ENCODE measurements at regions not wholly inside any gene's neighbourhood (a gene's known extent, or its start where the extent isn't known, plus 50 kb on each side); places are given as distances from the start of the nearest gene placed in this dataset.

DNA sequence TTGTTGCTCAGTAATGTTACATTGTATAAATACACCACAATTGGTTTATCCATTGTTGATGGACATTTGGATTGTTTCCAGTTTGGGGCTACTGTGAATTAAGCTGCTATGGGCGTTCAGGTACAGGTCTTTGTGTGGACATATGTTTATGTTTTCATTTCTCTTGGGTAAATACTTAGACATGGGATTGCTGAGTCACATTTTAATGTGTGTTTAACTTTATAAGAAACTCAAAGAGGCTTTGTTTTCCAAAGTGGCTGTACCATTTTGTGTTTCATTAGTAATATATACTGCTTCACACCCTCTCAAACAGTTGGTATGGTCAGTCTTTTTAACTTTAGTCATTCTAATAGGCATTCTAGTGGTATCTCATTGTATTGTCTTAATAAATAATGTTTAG, 225.0 kb downstream of the SPTSSA start:
- DNase-seq: no peak

DNA sequence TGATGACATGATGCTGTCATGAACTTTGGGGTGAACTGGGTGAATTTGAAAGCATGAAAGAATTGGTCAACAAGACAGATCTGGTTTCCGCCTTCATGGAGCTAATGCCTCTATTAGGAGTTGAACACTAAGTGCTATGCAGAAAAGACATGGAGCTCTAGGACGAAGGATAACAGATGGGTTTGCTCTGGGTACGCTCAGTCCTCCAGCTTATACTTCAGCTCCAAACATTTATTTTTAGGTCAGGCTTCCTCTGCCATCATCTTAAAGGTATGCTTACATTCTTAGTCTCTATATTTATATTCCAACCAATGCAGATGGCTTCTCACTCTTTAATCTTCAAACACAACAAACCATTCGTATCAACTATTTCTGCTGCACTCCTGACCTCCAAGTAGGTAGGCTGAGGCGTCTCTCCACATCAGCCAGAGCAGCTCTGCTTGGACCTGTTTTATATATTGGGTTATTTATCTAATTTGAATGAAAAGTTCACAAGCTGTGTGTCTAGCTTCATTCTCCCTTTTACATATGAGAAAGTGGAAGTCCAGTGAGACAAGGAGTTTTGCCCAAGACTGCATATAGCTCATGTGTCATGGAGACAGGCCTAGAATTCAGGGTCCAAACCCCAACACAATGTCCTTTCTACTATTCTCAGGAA, 226.3 kb downstream of the SPTSSA start:
- DNase-seq: no peak

DNA sequence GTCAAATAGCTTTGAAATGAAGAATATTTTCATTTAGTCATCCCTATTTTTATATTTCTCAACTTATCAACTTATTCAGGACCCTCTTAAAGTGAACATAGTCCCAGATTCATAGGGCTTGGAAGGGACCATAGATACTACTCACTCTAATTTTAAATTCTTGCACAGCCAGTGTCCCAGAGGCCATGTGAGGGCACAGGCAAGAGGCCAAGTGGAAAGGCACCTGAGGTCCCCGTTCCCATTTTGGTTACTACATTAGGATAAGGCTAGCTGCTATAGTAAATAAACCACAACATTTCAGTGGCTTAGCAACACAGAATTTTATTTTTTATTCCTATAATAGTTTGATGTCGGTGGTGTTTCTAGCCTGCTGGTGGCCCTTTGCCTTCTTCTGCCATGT, 227.8 kb downstream of the SPTSSA start:
- DNase-seq: no peak

DNA sequence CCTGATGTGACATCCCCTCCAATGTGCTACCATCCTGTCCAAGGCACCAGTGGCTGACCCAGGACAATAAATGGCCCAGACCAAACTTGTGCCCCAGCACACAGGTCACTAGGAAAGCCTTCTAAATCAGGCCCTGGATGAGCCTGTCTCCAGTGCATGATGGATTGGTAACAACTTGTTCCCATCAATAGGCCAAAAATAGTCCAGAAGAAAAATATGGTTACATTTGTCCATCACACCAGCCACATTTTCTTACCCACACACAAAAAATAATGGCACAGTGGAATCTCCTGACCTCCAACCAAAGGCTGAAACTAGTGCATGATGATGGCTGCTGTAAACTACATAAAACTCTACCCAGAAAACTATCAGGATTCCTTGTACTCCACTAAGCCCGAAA, 228.4 kb downstream of the SPTSSA start:
- DNase-seq: no peak

DNA sequence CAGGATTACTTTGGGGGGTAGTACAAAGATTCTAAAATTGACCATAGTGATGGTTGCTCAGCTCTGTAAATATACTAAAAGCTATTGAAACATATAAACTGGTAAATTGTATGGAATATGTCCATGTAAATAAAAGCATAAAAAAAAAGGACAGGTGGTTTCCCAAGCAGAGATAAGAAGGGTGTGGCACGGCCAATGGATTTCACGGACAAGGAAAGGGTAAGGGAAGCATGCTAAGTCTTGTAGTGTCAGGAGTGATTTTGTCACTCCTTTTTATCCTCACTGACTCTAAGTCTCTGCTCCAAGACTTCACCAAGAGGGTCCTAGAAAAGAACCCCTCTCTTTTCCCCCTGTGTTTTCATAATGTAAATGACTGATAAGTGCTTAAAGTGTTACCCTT, 229.2 kb downstream of the SPTSSA start:
- no peak for DNase-seq

- DNase-seq: no peak
These were observed 230.4 kb downstream of the SPTSSA start for GRCh38 chr14:34231626-34232025.

GRCh38 chr14:34229140-34229539, 232.9 kb downstream of the SPTSSA start:
- no peak for DNase-seq

GRCh38 chr14:34228650-34228976, 233.4 kb downstream of the SPTSSA start:
- no peak for DNase-seq

GRCh38 chr14:34227834-34228649, 234.0 kb downstream of the SPTSSA start:
- peak; percentile 52 for DNase-seq

DNA sequence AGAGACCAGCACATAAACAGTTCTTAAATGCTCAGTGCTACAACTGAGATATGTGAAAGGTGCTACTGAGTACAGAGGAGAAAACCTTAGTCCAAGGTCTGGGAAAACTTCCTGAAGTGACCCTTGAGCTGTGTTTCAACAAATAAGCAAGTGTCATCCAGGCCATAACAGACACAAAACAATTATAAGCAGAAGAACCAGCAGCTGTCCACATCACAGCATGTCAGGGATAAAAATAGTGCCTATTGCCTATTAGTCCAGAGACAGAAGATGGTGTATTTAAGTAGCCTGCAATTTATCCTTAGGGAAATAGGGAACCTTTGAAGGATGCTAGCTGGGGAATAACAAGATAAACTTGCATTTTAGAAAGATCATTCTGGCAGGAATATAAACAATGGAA, 237.8 kb downstream of the SPTSSA start:
- no peak for DNase-seq

- DNase-seq: no peak
These were observed 238.5 kb downstream of the SPTSSA start for GRCh38 chr14:34223373-34224148.

DNA sequence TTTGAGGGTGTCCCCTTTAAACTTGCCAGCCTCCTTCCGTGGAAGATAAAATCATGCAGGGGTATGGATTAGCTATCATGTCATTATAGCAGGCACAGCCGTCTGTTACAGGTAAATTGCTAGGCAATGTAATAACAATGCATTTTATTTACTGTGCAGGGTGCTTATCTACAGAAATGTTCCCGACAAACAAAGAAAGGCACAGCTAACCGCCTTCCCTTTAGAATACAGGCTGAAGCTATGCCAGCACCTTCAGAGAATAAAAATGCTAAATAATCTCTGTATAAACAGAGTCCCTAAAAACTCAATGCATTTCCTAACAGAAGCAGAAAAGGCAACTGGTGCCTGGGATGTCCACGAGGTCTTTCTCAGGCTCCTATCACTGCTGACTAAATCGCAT, 239.2 kb downstream of the SPTSSA start:
- DNase-seq: no peak

DNA sequence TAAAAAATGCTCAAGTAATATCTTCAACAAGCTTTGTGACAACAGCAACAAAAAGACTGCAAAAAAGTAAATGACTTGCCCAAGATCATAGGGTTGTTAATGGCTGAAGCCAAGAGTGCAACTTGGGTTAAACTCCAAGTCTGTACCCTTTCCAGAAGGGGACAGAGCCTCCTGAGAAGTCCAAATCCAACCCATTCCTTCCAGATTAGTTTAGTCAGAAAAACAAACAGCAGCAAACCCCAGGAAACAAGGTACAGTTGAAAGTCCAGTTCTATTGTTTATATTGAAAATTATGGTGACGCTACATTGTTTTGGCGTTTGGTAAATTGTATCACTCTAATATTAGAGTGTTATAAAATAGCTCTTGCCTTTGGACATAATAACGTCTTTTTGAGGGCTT, 239.9 kb downstream of the SPTSSA start:
- DNase-seq: no peak

DNA sequence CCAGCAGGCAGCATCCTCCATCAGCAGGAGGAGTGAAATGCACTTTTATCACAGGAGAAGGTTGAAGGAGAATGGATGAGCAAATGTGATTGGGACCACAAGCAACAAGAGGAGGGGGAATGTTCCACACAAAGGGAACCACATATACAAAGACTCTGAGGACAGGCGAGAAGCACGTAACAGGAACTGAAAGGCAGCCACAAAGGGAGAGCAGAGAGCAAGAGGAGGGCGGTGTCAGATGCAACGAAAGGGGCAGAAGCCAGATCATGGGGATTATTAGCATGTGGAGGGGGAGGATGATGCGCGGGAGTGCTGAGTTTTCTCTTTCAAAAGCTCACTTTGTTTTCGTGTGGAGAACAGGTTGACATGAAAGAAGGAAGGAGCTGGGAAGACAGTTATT, 241.1 kb downstream of the SPTSSA start:
- DNase-seq: peak; percentile 9

DNA sequence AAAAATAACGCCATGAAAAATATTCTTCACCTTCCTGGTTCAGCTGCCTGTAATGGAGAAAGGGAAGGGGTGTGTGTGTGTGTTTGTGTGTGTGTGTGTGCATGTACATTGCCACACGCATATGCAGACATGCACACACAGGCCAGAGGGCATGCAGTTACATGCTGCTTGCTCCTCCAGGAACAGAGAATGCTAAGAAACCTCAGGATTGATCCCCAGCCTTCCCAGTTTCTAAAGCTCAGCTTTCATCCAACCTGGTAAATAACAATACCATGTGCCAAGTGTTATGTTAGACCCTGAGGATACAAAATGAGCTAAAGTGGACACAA, 241.7 kb downstream of the SPTSSA start:
- DNase-seq: no peak

GRCh38 chr14:34219661-34220377, 242.2 kb downstream of the SPTSSA start:
- DNase-seq: no peak

- DNase-seq: no peak
These were observed 243.2 kb downstream of the SPTSSA start for GRCh38 chr14:34218881-34219280.

DNA sequence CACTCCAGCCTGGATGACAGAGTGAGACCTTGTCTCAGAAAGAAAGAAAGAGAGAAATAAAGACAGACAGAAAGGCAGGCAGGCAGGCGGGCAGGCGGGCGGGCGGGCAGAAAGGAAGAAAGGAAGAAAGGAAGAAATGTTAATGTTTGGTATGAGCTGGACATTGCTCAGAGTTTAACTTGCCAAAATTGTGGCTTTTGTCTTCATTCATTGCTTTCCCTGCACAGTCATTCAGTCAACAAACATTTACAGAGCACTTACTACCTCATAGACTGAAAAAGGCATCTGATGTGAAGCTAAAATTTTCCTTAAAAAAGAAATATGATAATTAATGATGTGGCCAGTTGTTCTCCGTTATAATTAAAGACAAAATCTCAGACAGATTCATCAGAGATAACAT, 247.1 kb downstream of the SPTSSA start:
- no peak for DNase-seq

GRCh38 chr14:34213332-34213731, 248.7 kb downstream of the SPTSSA start:
- DNase-seq: no peak

- no peak for DNase-seq
These were observed 249.7 kb downstream of the SPTSSA start for GRCh38 chr14:34212172-34212929.

DNA sequence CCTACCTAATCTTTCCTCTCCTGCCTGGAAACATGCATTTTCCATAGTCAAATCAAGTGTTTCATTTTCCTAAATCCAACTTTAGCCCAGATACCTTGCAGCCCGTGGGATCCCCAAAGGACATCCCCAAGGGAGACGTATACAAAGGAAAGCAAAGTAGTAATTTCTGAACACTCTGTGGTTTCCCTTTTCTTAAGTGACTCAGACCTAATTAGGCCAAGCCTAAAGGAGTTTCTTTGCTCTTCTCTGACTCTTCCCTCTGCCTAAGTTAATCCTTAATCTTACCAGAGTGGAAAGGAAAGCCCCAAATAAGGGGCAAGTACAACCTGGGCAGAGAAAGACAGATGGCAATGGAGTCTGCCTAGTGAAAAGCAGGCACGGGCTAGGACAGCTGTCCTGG, 250.3 kb downstream of the SPTSSA start:
- no peak for DNase-seq

DNA sequence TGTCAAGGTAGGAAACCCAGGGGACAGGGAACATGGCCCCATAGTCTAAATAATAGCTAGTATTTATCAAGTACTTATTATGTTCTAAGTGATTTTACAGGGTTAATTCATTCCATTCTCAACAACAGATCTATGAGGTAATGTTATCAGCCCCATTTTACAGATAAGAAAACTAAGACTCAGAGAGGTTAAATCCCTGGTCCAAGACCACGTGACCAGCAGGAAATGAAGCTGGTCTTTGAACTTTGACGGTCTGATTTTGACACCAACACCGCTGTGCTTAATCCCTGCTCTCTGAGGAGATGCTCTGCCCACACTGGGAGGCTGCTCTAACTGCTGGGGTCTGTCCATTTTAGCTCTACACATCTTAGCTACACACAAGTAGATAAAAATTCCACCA, 253.5 kb downstream of the SPTSSA start:
- no peak for DNase-seq

DNA sequence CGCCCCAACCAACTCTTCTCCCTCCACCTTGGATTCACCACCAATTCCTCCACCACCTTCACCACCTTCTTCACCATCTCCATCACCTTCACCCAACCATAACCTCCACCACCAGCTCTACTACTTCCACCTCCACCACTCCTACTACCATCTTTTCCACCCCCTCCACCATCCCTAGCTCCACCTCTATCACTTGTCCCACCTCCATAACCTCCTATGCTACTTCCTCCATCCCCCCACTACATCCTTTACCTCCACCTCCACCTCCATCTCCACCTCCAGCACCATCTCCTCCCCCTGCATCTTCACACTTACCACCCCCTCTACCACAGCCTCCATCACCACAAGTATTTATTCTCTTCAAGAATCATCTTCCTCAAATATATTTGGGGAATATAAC, 254.9 kb upstream of the EGLN3 start:
- no peak for DNase-seq
